ENCODE measurements at regions not wholly inside any gene's neighbourhood (a gene's known extent, or its start where the extent isn't known, plus 50 kb on each side); places are given as distances from the start of the nearest gene placed in this dataset.

DNA sequence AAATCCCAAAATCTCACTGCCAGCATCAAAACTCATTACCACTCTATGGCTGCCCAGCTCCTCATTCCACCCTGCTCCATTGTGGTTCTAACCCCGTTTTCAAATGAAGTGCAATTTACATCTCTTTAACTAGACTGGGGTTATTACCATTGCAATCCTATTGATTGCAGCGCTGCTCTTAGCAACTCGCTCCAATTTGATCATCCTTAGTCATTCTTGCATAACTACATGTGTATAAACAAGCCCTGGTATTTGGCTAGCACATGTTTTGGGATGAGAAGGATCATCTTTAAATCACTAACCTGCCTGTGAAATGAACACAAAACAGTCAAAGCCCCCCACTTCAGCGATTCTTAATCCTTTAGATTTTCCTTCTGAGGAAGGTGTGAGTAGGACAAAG, 340.1 kb upstream of the PPARGC1A start:
- TF ChIP-seq, protein P1, sequence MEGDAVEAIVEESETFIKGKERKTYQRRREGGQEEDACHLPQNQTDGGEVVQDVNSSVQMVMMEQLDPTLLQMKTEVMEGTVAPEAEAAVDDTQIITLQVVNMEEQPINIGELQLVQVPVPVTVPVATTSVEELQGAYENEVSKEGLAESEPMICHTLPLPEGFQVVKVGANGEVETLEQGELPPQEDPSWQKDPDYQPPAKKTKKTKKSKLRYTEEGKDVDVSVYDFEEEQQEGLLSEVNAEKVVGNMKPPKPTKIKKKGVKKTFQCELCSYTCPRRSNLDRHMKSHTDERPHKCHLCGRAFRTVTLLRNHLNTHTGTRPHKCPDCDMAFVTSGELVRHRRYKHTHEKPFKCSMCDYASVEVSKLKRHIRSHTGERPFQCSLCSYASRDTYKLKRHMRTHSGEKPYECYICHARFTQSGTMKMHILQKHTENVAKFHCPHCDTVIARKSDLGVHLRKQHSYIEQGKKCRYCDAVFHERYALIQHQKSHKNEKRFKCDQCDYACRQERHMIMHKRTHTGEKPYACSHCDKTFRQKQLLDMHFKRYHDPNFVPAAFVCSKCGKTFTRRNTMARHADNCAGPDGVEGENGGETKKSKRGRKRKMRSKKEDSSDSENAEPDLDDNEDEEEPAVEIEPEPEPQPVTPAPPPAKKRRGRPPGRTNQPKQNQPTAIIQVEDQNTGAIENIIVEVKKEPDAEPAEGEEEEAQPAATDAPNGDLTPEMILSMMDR (IDR thresholded peaks at IDR 0.05), result no peak
- no peak for TF ChIP-seq POLR2A (IDR thresholded peaks at IDR 0.05)
